H1 (cell line): ENCODE measurements at regions not wholly inside any gene's neighbourhood (a gene's known extent, or its start where the extent isn't known, plus 50 kb on each side); places are given as distances from the start of the nearest gene placed in this dataset.

Experiments used
- ASH2L ChIP-seq: fragments of 200-600, 300-600 bp; sonication (generic); IDR thresholded peaks from one replicate; pipeline ENCODE4 v1.7.1; 2017; ENCODE audit warnings: low read length
- ATF2 ChIP-seq: IDR thresholded peaks from 2 replicates; pipeline ENCODE4 v1.6.1; 2012; ENCODE audit warnings: low read length, inconsistent platforms
- BACH1 ChIP-seq: IDR thresholded peaks from 2 replicates; pipeline ENCODE4 v1.6.1; 2012; ENCODE audit warnings: low read length, improper control_type of control experiment
- KDM1A ChIP-seq: fragments of 200-600, 300-600 bp; sonication (generic); IDR thresholded peaks from 2 replicates; pipeline ENCODE4 v1.7.1; 2016; ENCODE audit warnings: mild to moderate bottlenecking, low read length, borderline replicate concordance
- SIX5 ChIP-seq: IDR thresholded peaks from 2 replicates; pipeline ENCODE4 v1.6.1; 2011; ENCODE audit warnings: mild to moderate bottlenecking, low read depth, low read length

DNA sequence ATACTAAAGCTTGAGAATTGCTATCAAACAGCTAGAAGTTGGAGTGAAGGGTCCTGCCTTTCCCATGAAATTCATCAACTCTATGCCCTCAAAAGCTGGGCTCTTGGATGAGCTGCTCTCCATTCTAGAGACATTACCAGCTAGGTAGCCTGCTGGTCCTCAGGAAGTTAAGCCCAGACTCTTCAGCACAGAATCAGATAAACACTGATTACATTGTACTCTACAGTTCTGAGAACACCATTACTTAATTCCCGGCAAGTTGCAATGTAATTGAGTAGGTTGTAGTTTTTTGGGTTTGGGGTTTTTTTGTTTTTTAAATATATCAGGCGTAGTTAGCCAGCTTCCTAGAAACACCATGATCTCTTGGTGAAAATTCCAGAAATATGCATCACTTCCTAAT lies 84.1 kb upstream of the PIK3CG start (continued):
- TF ChIP-seq ATF2, result no peak
- TF ChIP-seq KDM1A, result no peak
- TF ChIP-seq BACH1, result no peak
- TF ChIP-seq SIX5, result no peak
- no peak for TF ChIP-seq ASH2L
